Endothelial cell of umbilical vein (primary cell): ENCODE measurements at regions not wholly inside any gene's neighbourhood (a gene's known extent, or its start where the extent isn't known, plus 50 kb on each side); places are given as distances from the start of the nearest gene placed in this dataset.

Source experiments
- BruUV-seq: library from RNA; stranded (reverse); fragments of 400-500 nt; replicated peaks from 2 replicates; lab custom pipeline; 2021; lab: Mats Ljungman, UMichigan
- CTCF ChIA-PET: fragments of 300-600, 350-600 bp; sonication (Branson Sonifier 250); formaldehyde crosslinking; loops from one replicate; lab custom pipeline; 2021; ENCODE audit warnings: antibody characterized with exemption, inconsistent platforms; lab: Charles Lee
- POLR2A ChIA-PET: fragments of 300-600, 350-600 bp; sonication (Branson Sonifier 250); formaldehyde crosslinking; loops from one replicate; lab custom pipeline; 2021; ENCODE audit warnings: antibody characterized with exemption, inconsistent platforms; lab: Charles Lee
- DNase-seq: peaks from one replicate; pipeline ENCODE4 v3.0.0-alpha.2; 2011; ENCODE audit warnings: low read depth, low spot score
- FAIRE-seq: peaks from 2 replicates; lab custom pipeline; 2011; peaks lifted over from hg19 to GRCh38; lab: Jason Lieb, UNC
- H2AFZ ChIP-seq: 2 replicates; pipeline ENCODE4 v1.6.0; 2012; ENCODE audit warnings: low read depth, low read length, control low read depth, inconsistent platforms
- H3K27ac ChIP-seq: 2 replicates; pipeline ENCODE4 v1.5.1; 2011; ENCODE audit warnings: low read depth, mild to moderate bottlenecking, control low read depth, low read length, moderate library complexity; ENCODE audit not compliant: insufficient read depth
- H3K27me3 ChIP-seq, 2 experiments: 2 replicates each; pipeline versions ENCODE4 v1.6.0 to v1.6.1; 2011; ENCODE audit warnings: low read length in 2 of 2, mixed read lengths in 1 of 2; ENCODE audit not compliant: control insufficient read depth in 2 of 2, insufficient read depth in 2 of 2
- H3K36me3 ChIP-seq, 2 experiments: 2 replicates in 1 of 2; 3 replicates in 1 of 2; pipeline ENCODE4 v1.5.1; 2011; ENCODE audit warnings: low read length in 2 of 2, mild to moderate bottlenecking in 1 of 2, moderate library complexity in 1 of 2; ENCODE audit not compliant: control insufficient read depth in 2 of 2, insufficient read depth in 2 of 2; ENCODE audit errors: extremely low read depth in 1 of 2
- H3K4me1 ChIP-seq: 3 replicates; pipeline ENCODE4 v1.5.1; 2011; ENCODE audit warnings: mild to moderate bottlenecking, low read length; ENCODE audit not compliant: control insufficient read depth, insufficient read depth; ENCODE audit errors: extremely low read depth
- H3K4me2 ChIP-seq: 2 replicates; pipeline ENCODE4 v1.6.1; 2011; ENCODE audit warnings: low read length, control low read depth, mixed read lengths; ENCODE audit not compliant: insufficient read depth
- H3K4me3 ChIP-seq, 3 experiments: fragments of 200-600 bp in 1 of 3; sonication (generic), shearing (Covaris generic) in 1 of 3; replicated peaks in 1 of 3; 2 replicates each; pipeline ENCODE4 v1.5.1; 2011 to 2016; ENCODE audit warnings: control low read depth in 3 of 3, low read length in 3 of 3, mild to moderate bottlenecking in 2 of 3, inconsistent platforms in 1 of 3, low read depth in 1 of 3, moderate library complexity in 1 of 3; ENCODE audit not compliant: insufficient read depth in 1 of 3
- H3K79me2 ChIP-seq: 2 replicates; pipeline ENCODE4 v1.6.0; 2012; ENCODE audit warnings: low read length, inconsistent platforms; ENCODE audit not compliant: control insufficient read depth, insufficient read depth
- H3K9ac ChIP-seq: replicated peaks from 2 replicates; pipeline ENCODE3; 2011; ENCODE audit warnings: low read length, control low read depth; ENCODE audit not compliant: insufficient read depth; ENCODE audit errors: extremely low read depth
- H3K9me1 ChIP-seq: replicated peaks from 3 replicates; pipeline ENCODE4 v1.6.0; 2011; ENCODE audit warnings: mild to moderate bottlenecking, low read length; ENCODE audit not compliant: control insufficient read depth, insufficient read depth; ENCODE audit errors: extremely low read depth
- H3K9me3 ChIP-seq: replicated peaks from 2 replicates; pipeline ENCODE4 v1.5.1; 2012; ENCODE audit warnings: low read length, inconsistent platforms; ENCODE audit not compliant: control insufficient read depth, insufficient read depth
- H4K20me1 ChIP-seq: replicated peaks from 2 replicates; pipeline ENCODE3; 2011; ENCODE audit warnings: mild to moderate bottlenecking, low read length; ENCODE audit not compliant: control insufficient read depth, insufficient read depth; ENCODE audit errors: extremely low read depth
- EZH2 ChIP-seq: IDR thresholded peaks from 2 replicates; pipeline ENCODE4 v1.6.1; 2012; ENCODE audit warnings: borderline replicate concordance, low read depth, mild to moderate bottlenecking, moderate library complexity, low read length, inconsistent platforms; ENCODE audit not compliant: severe bottlenecking
- FOS ChIP-seq: IDR thresholded peaks from 2 replicates; pipeline ENCODE4 v1.6.1; 2011; ENCODE audit warnings: mild to moderate bottlenecking, low read length, moderate library complexity, borderline replicate concordance; ENCODE audit not compliant: insufficient read depth
- GATA2 ChIP-seq: IDR thresholded peaks from 2 replicates; pipeline ENCODE4 v1.7.0; 2011; ENCODE audit warnings: low read depth, mild to moderate bottlenecking, moderate library complexity, mixed read lengths, low read length; ENCODE audit not compliant: insufficient read length, insufficient read depth
- JUN ChIP-seq: IDR thresholded peaks from 2 replicates; pipeline ENCODE4 v1.6.1; 2011; ENCODE audit warnings: borderline replicate concordance, low read depth; ENCODE audit not compliant: insufficient read length, insufficient read depth
- MYC ChIP-seq: IDR thresholded peaks from one replicate; pipeline ENCODE4 v1.6.1; 2011; ENCODE audit warnings: mild to moderate bottlenecking, low read depth, low read length
- POLR2A ChIP-seq: IDR thresholded peaks from 2 replicates; pipeline ENCODE4 v1.6.1; 2012; ENCODE audit warnings: low read depth, mild to moderate bottlenecking, control low read depth, low read length
- POLR2AphosphoS5 ChIP-seq: IDR thresholded peaks from 2 replicates; pipeline ENCODE4 v1.6.1; 2012; ENCODE audit warnings: low read depth, mild to moderate bottlenecking, control low read depth, low read length, moderate library complexity; ENCODE audit not compliant: insufficient read depth
- dilution Hi-C: fragments of 300-500 bp; cut with MboI; formaldehyde crosslinking; loops from one replicate; pipeline ENCODE4 v1.15.0; 2019; ENCODE audit warnings: low sequenced_read_pairs; ENCODE audit not compliant: extremely low pct_ligation_motif_present
- intact Hi-C: fragments of 100-400 bp; cut with micrococcal nuclease; formaldehyde crosslinking; loops from one replicate; pipeline ENCODE4 v1.10.0; 2022
- TF ChIP-seq, protein P1 (sequence below): IDR thresholded peaks from 2 replicates; pipeline ENCODE4 v1.6.1; 2011; ENCODE audit not compliant: insufficient read depth, insufficient read length
- TF ChIP-seq, protein P2 (sequence below), 2 donors: IDR thresholded peaks; 1 replicate in 1 of 2; 2 replicates in 1 of 2; pipeline ENCODE4 v1.5.1; 2011; ENCODE audit warnings: low read length in 2 of 2, mild to moderate bottlenecking in 2 of 2, moderate library complexity in 2 of 2, control low read depth in 1 of 2, inconsistent platforms in 1 of 2, low read depth in 1 of 2; ENCODE audit not compliant: insufficient read depth in 1 of 2; ENCODE audit errors: extremely low read depth in 1 of 2

DNA sequence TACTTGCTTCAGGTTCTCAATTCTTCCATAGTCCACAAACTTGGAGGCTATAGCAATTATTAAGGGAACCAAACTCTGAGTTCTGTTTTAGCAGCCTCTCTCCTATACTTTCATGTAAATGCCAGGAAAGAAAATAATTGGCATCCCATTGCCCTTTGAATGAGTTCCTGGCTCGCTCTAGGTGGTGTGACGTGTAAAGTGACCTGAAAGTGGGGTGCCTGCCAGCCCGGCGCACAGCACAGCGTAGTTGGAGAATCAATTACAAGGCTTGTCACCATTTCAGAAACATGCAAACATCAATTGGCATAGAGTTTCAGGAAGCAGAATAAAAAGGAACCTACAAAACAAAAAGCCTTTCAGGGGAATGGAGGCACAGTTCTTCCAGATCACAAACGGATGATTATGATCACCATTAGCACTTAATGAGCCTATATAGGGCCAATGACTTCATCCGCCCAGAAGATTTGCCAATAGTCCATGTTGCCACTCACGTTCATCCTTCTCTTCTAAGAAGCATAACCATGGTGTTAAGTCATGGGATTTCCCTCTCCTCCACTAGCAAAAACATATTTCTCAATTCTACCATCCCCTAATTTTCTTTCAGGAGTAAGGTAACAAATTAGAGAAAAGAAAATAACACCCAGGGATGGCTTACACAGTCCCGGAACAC, 354.6 kb upstream of the ADGRL2 start:
- no peaks in the 10 kb centered on the region for H3K79me2 ChIP-seq
- no peaks in the 10 kb centered on the region for H3K4me1 ChIP-seq
- POLR2A ChIA-PET: no interaction called here
- no peak overlapping the region for H3K4me3 ChIP-seq
- CTCF ChIA-PET: no interaction called here
- H3K9ac ChIP-seq: no peak overlapping the region
- no peak overlapping the region for H3K27ac ChIP-seq
- no peaks in the 10 kb centered on the region for H3K36me3 ChIP-seq
- FAIRE-seq (no peak), DNase-seq (no peak)
- intact Hi-C loops: no loop called here
- TF ChIP-seq GATA2 (no peak), POLR2AphosphoS5 (no peak), JUN (no peak), EZH2 (no peak), FOS (no peak), MYC (no peak), POLR2A (no peak)
- TF ChIP-seq, protein P1, sequence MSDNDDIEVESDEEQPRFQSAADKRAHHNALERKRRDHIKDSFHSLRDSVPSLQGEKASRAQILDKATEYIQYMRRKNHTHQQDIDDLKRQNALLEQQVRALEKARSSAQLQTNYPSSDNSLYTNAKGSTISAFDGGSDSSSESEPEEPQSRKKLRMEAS: no peak
- TF ChIP-seq, protein P2, sequence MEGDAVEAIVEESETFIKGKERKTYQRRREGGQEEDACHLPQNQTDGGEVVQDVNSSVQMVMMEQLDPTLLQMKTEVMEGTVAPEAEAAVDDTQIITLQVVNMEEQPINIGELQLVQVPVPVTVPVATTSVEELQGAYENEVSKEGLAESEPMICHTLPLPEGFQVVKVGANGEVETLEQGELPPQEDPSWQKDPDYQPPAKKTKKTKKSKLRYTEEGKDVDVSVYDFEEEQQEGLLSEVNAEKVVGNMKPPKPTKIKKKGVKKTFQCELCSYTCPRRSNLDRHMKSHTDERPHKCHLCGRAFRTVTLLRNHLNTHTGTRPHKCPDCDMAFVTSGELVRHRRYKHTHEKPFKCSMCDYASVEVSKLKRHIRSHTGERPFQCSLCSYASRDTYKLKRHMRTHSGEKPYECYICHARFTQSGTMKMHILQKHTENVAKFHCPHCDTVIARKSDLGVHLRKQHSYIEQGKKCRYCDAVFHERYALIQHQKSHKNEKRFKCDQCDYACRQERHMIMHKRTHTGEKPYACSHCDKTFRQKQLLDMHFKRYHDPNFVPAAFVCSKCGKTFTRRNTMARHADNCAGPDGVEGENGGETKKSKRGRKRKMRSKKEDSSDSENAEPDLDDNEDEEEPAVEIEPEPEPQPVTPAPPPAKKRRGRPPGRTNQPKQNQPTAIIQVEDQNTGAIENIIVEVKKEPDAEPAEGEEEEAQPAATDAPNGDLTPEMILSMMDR (IDR thresholded peaks at IDR 0.05; ENCODE audit: extremely low read depth in 1 of 2, insufficient read depth in 1 of 2, low read depth in 1 of 2, low read length in 2 of 2): no peak
- no peak overlapping the region for H3K4me2 ChIP-seq
- H2AFZ ChIP-seq: no peak overlapping the region
- dilution Hi-C loops: no loop called here
- no peaks in the 10 kb centered on the region for H3K9me3 ChIP-seq
- BruUV-seq: no TSS peak
- no peaks in the 10 kb centered on the region for H3K9me1 ChIP-seq
- no peaks in the 10 kb centered on the region for H3K27me3 ChIP-seq
- H4K20me1 ChIP-seq: no peaks in the 10 kb centered on the region
